ENCODE measurements at regions not wholly inside any gene's neighbourhood (a gene's known extent, or its start where the extent isn't known, plus 50 kb on each side); places are given as distances from the start of the nearest gene placed in this dataset.
"Not testable (repeated sequence)": the region's sequence is repeated elsewhere in the genome, so short reads cannot be mapped to it uniquely, and the experiment has no call there.

GRCh38 chr16:17559394-17559793 is 88.6 kb upstream of the XYLT1 start:
- DNase-seq = no peak
- no peaks in the 10 kb centered on the region for H3K4me1 ChIP-seq
- no peak overlapping the region for H3K4me3 ChIP-seq (ENCODE audit: low read depth, low read length)
- no peaks in the 10 kb centered on the region for H3K36me3 ChIP-seq
- H3K27me3 ChIP-seq = no peaks in the 10 kb centered on the region
- TF ChIP-seq CTCF (IDR thresholded peaks at IDR 0.05; ENCODE audit: low read depth, low read length) = no peak
- no peaks in the 10 kb centered on the region for H3K9me3 ChIP-seq

GRCh38 chr16:17557949-17558348 is 87.2 kb upstream of the XYLT1 start:
- H3K9me3 ChIP-seq = no peaks in the 10 kb centered on the region
- no peaks in the 10 kb centered on the region for H3K36me3 ChIP-seq
- no peak overlapping the region for H3K4me3 ChIP-seq (ENCODE audit: low read depth, low read length)
- no peak for TF ChIP-seq CTCF (IDR thresholded peaks at IDR 0.05; ENCODE audit: low read depth, low read length)
- H3K27me3 ChIP-seq = no peaks in the 10 kb centered on the region
- no peaks in the 10 kb centered on the region for H3K4me1 ChIP-seq
- DNase-seq = no peak

GRCh38 chr16:17557480-17557879 is 86.7 kb upstream of the XYLT1 start:
- no peak for TF ChIP-seq CTCF (IDR thresholded peaks at IDR 0.05; ENCODE audit: low read depth, low read length)
- Histone ChIP-seq H3K9me3 (no peaks in the 10 kb centered on the region), H3K4me3 (ENCODE audit: low read depth, low read length) (no peak overlapping the region), H3K4me1 (no peaks in the 10 kb centered on the region), H3K27me3 (no peaks in the 10 kb centered on the region), H3K36me3 (no peaks in the 10 kb centered on the region)
- DNase-seq = no peak

GRCh38 chr16:17556276-17557052 is 85.7 kb upstream of the XYLT1 start:
- DNase-seq = no peak
- TF ChIP-seq CTCF (IDR thresholded peaks at IDR 0.05; ENCODE audit: low read depth, low read length) = peak; percentile 68

GRCh38 chr16:17555176-17555575 is 84.4 kb upstream of the XYLT1 start:
- DNase-seq = no peak
- Histone ChIP-seq H3K36me3 (no peaks in the 10 kb centered on the region), H3K4me3 (ENCODE audit: low read depth, low read length) (no peak overlapping the region), H3K9me3 (no peaks in the 10 kb centered on the region), H3K27me3 (no peaks in the 10 kb centered on the region), H3K4me1 (no peaks in the 10 kb centered on the region)
- no peak for TF ChIP-seq CTCF (IDR thresholded peaks at IDR 0.05; ENCODE audit: low read depth, low read length)

More at GRCh38 chr16:17556276-17557052, 85.7 kb upstream of the XYLT1 start:
- no peaks in the 10 kb centered on the region for H3K9me3 ChIP-seq
- H3K4me3 ChIP-seq (ENCODE audit: low read depth, low read length) = no peak overlapping the region
- no peaks in the 10 kb centered on the region for H3K4me1 ChIP-seq
- no peaks in the 10 kb centered on the region for H3K36me3 ChIP-seq
- H3K27me3 ChIP-seq = no peaks in the 10 kb centered on the region

- H3K9me3 ChIP-seq = no peaks in the 10 kb centered on the region
- no peaks in the 10 kb centered on the region for H3K27me3 ChIP-seq
- H3K4me3 ChIP-seq (ENCODE audit: low read depth, low read length) = no peak overlapping the region
- H3K36me3 ChIP-seq = no peaks in the 10 kb centered on the region
- no peak for TF ChIP-seq CTCF (IDR thresholded peaks at IDR 0.05; ENCODE audit: low read depth, low read length)
- no peak for DNase-seq
- no peaks in the 10 kb centered on the region for H3K4me1 ChIP-seq
Observed at GRCh38 chr16:17552351-17552750, 81.6 kb upstream of the XYLT1 start.

- not testable (repeated sequence) for H3K4me3 ChIP-seq (ENCODE audit: low read depth, low read length); H3K27me3 ChIP-seq; DNase-seq; H3K9me3 ChIP-seq; H3K4me1 ChIP-seq; H3K36me3 ChIP-seq
Observed at GRCh38 chr16:17551682-17552081, 80.9 kb upstream of the XYLT1 start.
